Pancreas (tissue), 10 donors: ENCODE measurements at regions not wholly inside any gene's neighbourhood (a gene's known extent, or its start where the extent isn't known, plus 50 kb on each side); places are given as distances from the start of the nearest gene placed in this dataset.

Experiments
- ATAC-seq, 4 donors: fragments of 200-7000 bp; cut with Tn5 transposase; one replicate each; pipeline versions ENCODE4 v1.8.0 to v1.9.1; 2020; ENCODE audit warnings: mild to moderate bottlenecking in 4 of 4, moderate library complexity in 4 of 4
- DNase-seq, 6 donors: peaks; one replicate each; pipeline ENCODE4 v3.0.0-alpha.2; 2020
- FAIRE-seq: peaks from 2 replicates; lab custom pipeline; 2012; peaks lifted over from hg19 to GRCh38; lab: Jason Lieb, UNC
- H3K27ac ChIP-seq, 4 donors: fragments of 200-600 bp; sonication (generic); 1 replicate in 3 of 4; 2 replicates in 1 of 4; pipeline versions ENCODE4 v1.5.0 to v1.8.0; 2020
- H3K27me3 ChIP-seq, 4 donors: fragments of 200-600 bp; one replicate each; pipeline ENCODE4 v1.8.0; 2021
- H3K36me3 ChIP-seq, 3 donors: fragments of 200-600 bp; sonication (generic) in 1 of 3; one replicate each; pipeline versions ENCODE4 v1.5.0 to v1.8.0; 2020 to 2021
- H3K4me1 ChIP-seq, 3 donors: fragments of 200-600 bp; one replicate each; pipeline ENCODE4 v1.8.0; 2021
- H3K4me3 ChIP-seq, 4 donors: fragments of 200-600 bp; sonication (generic) in 2 of 4; one replicate each; pipeline versions ENCODE4 v1.5.0 to v1.8.0; 2020 to 2021
- H3K9me3 ChIP-seq, 4 donors: fragments of 200-600 bp; one replicate each; pipeline ENCODE4 v1.8.0; 2021
- CTCF ChIP-seq, 4 donors: fragments of 200-600 bp; sonication (generic) in 3 of 4; IDR thresholded peaks; one replicate each; pipeline versions ENCODE4 v1.5.0 to v1.8.0; 2021; ENCODE audit warnings: antibody characterized with exemption in 4 of 4
- WGBS, 2 donors: extraction: QIAGEN DNeasy Blood & Tissue Kit; methylation state at CpG; one replicate each; pipeline ENCODE4 v1.1.7; 2013; 5-methylcytosine and 5-hydroxymethylcytosine counted together
- intact Hi-C, 3 donors: fragments of 100-400 bp; cut with DNase I; formaldehyde crosslinking; loops; one replicate each; pipeline versions ENCODE4 v1.11.1 to v1.14.2; 2022
- donor health status: healthy with polysubstance abuse.
- donor health status: DM: no; HTN: no; CAD: no; lungs with moderate emphysema.
- donor health status: DM: no; HTN: no; CAD: no.
- donor health status: control.
- donor health status: control.
- donor health status: Bipolar disorder and iron deficiency.
- donor health status: DM: yes; HTN: yes; CAD: no.
- donor health status: DM: no; HTN: no; CAD: no.
- donor health status: DM: no; HTN: no; CAD: no.
- donor health status: DM: yes; HTN: yes; CAD: no.

DNA sequence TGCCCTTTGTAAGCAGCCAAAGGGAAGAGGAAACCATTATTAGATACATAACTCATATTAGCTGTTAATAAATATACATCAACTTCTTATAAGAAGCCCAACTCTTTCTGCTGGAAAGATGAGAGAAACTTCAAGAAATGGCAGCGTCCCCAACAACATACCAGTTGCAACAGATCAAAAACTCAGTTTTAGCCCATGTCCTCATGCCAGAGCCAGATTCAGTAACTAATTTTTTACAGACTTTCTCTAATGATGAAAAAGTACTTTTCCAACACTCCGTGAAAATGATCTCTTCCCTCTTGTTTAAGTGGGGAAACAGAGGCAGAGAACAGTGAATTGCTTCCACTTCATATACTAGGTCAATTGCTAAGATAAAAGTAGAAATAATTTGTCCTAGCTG, 206.8 kb upstream of the NUDT4 start:
- Histone ChIP-seq H3K4me1 (no peaks in the 10 kb centered on the region), H3K4me3 (no peak overlapping the region), H3K9me3 (no peaks in the 10 kb centered on the region), H3K27ac (no peak overlapping the region), H3K27me3 (peaks cover 0 to 4% (median 0%) of the 10 kb centered on the region in 4 donors), H3K36me3 (no peaks in the 10 kb centered on the region)
- no peak for TF ChIP-seq CTCF (IDR thresholded peaks at IDR 0.05)
- no peak for DNase-seq
- FAIRE-seq, result no peak
- WGBS, 2 donors, result 91 to 94% methylated on average over 2 of the region's 2 CpGs
- ATAC-seq, result no peak
- intact Hi-C loops, result no loop called here

DNA sequence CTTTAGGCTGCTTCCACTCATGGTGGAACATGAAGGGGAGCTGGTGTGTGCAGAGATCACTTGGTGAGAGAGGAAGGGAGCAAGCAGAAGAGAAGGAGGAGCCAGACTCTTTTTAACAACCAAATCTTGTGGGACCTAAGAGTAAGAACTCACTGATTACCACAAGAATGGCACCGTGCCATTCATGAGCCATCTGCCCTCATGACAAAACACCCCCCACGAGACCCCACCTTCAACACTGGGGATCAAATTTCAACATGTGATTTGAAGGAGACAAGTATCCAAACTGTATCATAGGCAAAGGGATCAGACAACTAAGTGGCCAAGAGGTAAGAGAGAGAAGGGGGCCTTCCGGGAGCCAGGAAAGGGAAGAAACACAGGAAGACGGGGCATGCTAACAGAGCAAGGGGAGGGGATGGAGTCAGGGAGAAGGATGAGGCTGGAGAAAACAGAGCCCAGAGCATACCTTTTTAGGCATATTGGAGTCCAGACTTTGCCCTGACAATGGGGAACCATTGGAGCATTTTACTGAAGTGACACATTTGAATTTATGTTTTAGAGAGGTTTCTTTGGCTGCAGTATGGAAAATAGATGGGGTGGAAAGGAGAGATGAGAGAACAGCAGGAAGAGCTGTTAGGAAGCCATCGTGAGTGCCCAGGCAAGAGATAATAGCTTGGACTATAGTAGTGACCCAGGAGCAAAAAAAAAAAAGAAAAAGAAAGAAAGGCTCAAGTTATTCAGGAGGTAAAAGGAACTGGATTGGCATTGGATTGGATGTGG, 204.4 kb upstream of the NUDT4 start:
- H3K9me3 ChIP-seq, result no peaks in the 10 kb centered on the region
- no peak for DNase-seq
- H3K27ac ChIP-seq, result no peak overlapping the region
- ATAC-seq, result no peak
- intact Hi-C loops, result no loop called here
- TF ChIP-seq CTCF (IDR thresholded peaks at IDR 0.05), result no peak
- WGBS, 2 donors, result 69 to 76% methylated on average over 5 of the region's 5 CpGs
- no peak overlapping the region for H3K4me3 ChIP-seq
- H3K36me3 ChIP-seq, result no peaks in the 10 kb centered on the region
- no peaks in the 10 kb centered on the region for H3K4me1 ChIP-seq
- FAIRE-seq, result no peak
- no peaks in the 10 kb centered on the region for H3K27me3 ChIP-seq

- no peak overlapping the region for H3K4me3 ChIP-seq
- H3K36me3 ChIP-seq, result no peaks in the 10 kb centered on the region
- intact Hi-C loops, result no loop called here
- WGBS, 2 donors, result 35 to 41% methylated on average over 3 of the region's 3 CpGs
- TF ChIP-seq CTCF (IDR thresholded peaks at IDR 0.05), result no peak
- H3K27me3 ChIP-seq, result no peaks in the 10 kb centered on the region
- ATAC-seq (peak in 1 of 4 donors; percentile 38), FAIRE-seq (no peak), DNase-seq (no peak)
- no peaks in the 10 kb centered on the region for H3K9me3 ChIP-seq
- no peak overlapping the region for H3K27ac ChIP-seq
- no peaks in the 10 kb centered on the region for H3K4me1 ChIP-seq
Observed at GRCh38 chr12:93174048-93174447, 203.7 kb upstream of the NUDT4 start.

- WGBS, 2 donors, result 91% methylated on average over 5 of the region's 5 CpGs
- intact Hi-C loops, result no loop called here
- Histone ChIP-seq H3K27ac (no peak overlapping the region), H3K27me3 (no peaks in the 10 kb centered on the region), H3K4me1 (no peaks in the 10 kb centered on the region), H3K36me3 (no peaks in the 10 kb centered on the region), H3K9me3 (no peaks in the 10 kb centered on the region), H3K4me3 (no peak overlapping the region)
- ATAC-seq (no peak), DNase-seq (no peak), FAIRE-seq (no peak)
- TF ChIP-seq CTCF (IDR thresholded peaks at IDR 0.05), result no peak
Observed at GRCh38 chr12:93174473-93174872, 203.3 kb upstream of the NUDT4 start.

DNA sequence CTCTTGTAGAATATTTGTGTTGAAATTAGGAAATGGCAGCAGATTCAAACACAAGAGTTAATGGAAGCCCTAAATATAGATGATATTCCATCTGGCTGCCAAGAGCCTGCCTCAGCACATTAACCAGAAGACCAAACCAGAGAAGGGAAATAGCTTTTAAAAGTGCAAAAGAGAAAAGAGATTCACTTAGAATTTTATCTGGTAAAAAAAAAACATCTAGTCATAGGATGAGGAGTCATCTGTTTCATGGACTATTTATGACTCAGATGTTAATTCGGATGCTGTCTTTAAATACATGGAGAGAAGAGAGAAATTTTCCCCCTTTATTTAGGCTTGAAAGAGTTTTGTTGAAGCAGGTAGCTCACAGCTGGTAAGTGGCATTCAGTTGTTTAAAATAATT, 201.6 kb upstream of the NUDT4 start:
- TF ChIP-seq CTCF (IDR thresholded peaks at IDR 0.05), result no peak
- WGBS, 2 donors, result 55 to 60% methylated on average over 1 of the region's 1 CpG
- DNase-seq (no peak), FAIRE-seq (no peak), ATAC-seq (peak in 2 of 4 donors; percentile 38 to 61)
- intact Hi-C loops, result no loop called here
- Histone ChIP-seq H3K27me3 (no peaks in the 10 kb centered on the region), H3K4me3 (no peak overlapping the region), H3K36me3 (no peaks in the 10 kb centered on the region), H3K4me1 (no peaks in the 10 kb centered on the region), H3K27ac (peak overlapping the region in 1 of 4 donors; percentile 42), H3K9me3 (no peaks in the 10 kb centered on the region)
